ENCODE measurements at regions not wholly inside any gene's neighbourhood (a gene's known extent, or its start where the extent isn't known, plus 50 kb on each side); places are given as distances from the start of the nearest gene placed in this dataset.

GRCh38 chr13:30145709-30146367, 161.5 kb downstream of the KATNAL1 start:
- TF ChIP-seq PHF21A (IDR thresholded peaks at IDR 0.05; ENCODE audit: borderline replicate concordance, low read depth) = no peak
- TF ChIP-seq PRMT5 (CRISPR knock-in tag; IDR thresholded peaks at IDR 0.05) = no peak
- TF ChIP-seq RNF2 (IDR thresholded peaks at IDR 0.05) = no peak
- TF ChIP-seq ID3 (CRISPR knock-in tag; IDR thresholded peaks at IDR 0.05) = no peak
- TF ChIP-seq ID3 (tag; IDR thresholded peaks at IDR 0.05) = no peak
- TF ChIP-seq ZNF609 (CRISPR knock-in tag; IDR thresholded peaks at IDR 0.05; ENCODE audit: borderline replicate concordance) = no peak
- no peak for TF ChIP-seq MAFK (IDR thresholded peaks at IDR 0.05; ENCODE audit: low read length)
- TF ChIP-seq POLR2A (conservative IDR thresholded peaks at IDR 0.05) = no peak
- no peak for TF ChIP-seq CTCF (IDR thresholded peaks at IDR 0.05 in 2 of 3, conservative IDR thresholded peaks at IDR 0.05 in 1 of 3; ENCODE audit: insufficient read depth in 2 of 3, low read depth in 1 of 3, low read length in 3 of 3)
- no peak for TF ChIP-seq SNAPC5 (CRISPR knock-in tag; IDR thresholded peaks at IDR 0.05)
- no peak for TF ChIP-seq ZNF695 (CRISPR knock-in tag; IDR thresholded peaks at IDR 0.05)
- TF ChIP-seq USF1 (CRISPR knock-in tag; IDR thresholded peaks at IDR 0.05) = no peak
- TF ChIP-seq EP300 (IDR thresholded peaks at IDR 0.05; ENCODE audit: low read length) = no peak
